GM21737 (cell line): ENCODE measurements at regions not wholly inside any gene's neighbourhood (a gene's known extent, or its start where the extent isn't known, plus 50 kb on each side); places are given as distances from the start of the nearest gene placed in this dataset.

Experiments used
- ATAC-seq: cut with Tn5 transposase; IDR thresholded peaks from one replicate; pipeline ENCODE4 v1.9.1; 2021; ENCODE audit warnings: mild to moderate bottlenecking, moderate library complexity; ENCODE audit not compliant: unreplicated experiment

DNA sequence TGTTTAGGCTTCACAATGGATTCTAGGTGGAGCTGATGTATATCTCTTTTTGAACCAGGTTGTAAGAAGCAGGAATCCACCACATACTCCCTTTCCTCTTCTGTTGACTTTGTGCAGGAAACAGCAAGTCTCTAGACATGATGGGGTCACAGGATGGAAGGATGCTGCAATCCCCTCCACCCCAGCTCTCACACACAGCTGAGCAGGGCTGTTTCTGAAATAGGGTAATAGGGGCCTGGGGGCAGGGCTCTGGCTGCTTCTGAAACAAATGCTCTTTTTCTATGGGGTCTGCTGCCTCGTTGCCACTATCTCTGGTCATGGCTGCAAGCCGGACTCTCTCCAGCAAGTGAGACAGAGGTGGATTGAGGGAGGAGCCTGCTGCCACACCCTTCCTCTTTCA, 148.9 kb downstream of the SOX11 start:
- ATAC-seq, result no peak

DNA sequence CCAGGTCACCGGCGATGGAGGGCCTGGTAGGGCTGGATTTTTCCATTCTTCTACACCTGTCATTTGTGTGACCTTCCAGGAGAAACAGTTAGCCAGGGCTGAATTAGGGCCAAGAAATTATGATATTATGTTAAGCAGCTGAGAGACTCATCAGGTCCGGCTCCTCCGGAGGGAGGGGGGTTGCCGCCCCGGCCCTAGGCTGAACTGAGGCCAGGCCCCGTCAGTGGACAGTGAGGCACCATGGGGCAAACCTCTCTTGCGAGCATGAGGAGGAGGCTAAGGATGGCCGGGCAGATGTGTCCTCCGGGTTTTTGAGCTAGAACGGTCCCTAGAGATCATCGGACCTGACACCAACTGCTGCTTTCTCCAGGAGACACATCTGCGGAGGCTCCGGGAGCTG, 150.1 kb downstream of the SOX11 start:
- ATAC-seq, result no peak

DNA sequence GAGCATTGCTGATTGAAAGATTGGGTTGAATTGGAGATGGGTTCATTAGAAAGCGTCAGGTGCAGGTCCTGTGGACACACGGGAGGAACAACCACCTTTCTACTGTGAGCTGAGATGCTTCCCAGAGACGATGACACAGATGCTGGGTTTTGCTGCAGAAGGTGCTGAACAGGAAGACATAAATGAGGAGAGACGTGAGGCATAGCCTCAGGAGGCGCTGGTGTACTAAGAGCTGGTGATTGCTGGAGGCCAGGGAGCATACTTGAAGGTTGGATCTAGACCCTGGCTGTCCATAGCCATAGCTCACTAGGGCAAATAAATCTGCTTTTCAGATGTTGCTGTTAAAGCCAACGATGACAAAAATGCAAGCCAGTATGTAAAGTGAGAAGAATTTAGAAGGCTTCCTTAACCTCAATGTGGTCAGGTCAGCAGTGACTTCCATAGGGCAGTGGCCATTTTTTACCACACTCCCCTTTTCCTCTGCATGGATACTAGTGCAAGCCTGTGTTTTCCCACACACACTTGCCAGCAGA, 153.7 kb downstream of the SOX11 start:
- no peak for ATAC-seq

DNA sequence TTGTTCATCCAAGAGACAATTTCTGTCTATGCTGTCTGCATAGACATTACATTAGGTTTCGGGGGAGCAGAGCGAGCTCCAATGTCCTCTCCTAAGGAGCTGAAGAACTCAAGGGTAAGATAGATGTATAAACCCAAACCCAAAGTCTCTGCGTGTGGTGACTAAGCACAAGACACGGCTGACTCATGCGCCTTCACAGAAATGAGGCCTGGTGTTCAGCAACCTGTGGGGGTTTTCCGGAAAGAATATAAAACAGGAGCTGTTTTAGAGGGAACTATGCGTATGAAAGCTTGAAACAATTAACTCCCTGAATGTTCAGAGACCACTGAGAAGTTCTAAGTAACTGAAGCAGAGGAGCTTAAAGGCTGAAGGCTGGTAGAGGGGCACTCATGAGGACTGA, 154.7 kb downstream of the SOX11 start:
- no peak for ATAC-seq

DNA sequence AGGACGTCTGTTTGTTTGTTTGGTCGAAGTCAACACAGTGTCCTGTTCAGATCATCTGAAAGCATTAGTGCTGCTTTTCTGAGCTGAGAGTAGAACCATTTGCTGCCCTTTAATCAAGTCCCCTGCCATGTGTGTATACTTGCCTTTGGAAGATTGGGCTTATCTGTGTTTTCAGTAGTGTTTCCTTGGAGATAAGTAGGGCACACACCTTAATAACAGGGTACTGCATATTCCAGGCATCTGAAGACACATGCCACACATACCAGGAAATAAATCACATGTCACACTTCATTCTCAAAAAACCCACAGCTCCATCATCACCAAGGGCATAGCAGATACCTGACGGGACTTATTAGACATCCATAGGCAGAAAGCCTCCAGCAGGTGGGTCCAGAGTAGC, 157.4 kb downstream of the SOX11 start:
- ATAC-seq, result no peak

DNA sequence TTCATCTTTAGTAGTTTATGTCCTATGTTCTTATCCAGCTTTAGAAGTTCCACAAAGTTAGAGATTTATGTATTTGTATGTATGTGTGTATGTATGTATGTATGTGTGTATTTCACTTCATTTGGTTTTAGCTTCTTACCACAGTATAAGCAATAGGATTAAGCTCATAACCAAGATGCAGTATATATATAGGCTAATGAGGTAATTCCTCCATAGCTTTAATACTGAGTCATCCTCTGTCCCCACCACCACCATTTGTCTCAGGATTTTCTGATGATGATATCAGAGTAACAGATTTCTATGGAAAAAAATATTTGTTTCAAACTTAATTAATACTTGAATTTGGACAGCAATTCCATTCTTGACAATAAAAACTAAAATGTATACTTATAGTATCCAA, 159.2 kb downstream of the SOX11 start:
- no peak for ATAC-seq

DNA sequence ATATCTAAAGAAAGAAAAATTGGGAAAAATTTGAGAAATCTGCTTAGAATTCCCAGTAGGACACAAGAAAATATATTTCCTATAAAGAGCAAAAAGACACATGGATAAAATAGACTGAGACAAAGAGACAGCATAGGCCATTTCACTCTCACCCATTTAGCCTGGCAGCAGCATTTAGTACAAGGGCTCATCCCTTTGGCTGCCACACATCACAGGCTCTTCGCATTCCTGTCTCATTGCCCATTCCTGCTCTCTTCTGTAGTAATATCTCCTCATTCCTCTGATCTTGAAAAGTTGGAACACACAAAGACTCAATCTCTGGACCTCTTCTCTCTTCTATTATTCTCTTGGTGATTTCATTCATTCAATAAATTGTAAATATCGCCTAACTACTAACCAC, 162.6 kb downstream of the SOX11 start:
- no peak for ATAC-seq

DNA sequence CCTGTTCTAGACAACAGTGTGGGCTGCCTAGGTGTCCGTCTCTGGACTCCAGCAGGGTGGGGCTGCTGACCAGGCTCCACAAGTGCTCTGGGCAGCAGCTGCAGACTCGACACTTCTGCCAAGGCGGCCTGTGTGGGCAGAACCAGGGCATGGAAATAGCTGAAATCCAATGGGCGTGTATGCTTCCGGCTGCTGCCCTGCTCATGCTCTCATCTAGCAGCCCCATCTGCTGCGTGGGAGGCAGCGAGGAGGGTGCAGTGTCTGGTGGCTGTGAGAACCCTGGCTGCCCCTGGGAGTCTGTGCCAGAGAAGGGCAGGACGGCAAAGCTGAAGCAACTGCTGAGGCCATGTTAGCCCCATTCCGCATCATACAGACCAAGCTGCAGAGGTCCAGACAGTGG, 174.9 kb downstream of the SOX11 start:
- no peak for ATAC-seq

DNA sequence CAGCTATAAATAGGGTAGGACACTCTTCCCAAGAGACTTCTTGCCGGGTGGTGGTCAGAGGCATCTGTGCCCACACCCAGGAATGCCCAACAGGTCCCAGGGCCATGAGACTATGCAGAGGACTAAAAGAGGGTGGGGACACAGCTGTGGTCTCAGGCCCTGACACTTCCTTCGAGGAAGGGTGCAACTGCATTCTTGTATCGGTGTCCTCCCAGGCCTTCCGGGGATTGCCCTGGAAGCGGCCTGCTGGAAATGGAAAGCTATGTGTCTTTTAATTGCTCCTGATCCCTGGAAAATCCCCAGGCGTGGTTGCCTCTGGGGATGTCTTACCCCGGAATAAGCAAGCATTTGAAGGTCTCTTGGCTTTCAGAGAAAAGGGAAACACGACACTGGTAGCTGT, 176.7 kb downstream of the SOX11 start:
- ATAC-seq, result no peak

DNA sequence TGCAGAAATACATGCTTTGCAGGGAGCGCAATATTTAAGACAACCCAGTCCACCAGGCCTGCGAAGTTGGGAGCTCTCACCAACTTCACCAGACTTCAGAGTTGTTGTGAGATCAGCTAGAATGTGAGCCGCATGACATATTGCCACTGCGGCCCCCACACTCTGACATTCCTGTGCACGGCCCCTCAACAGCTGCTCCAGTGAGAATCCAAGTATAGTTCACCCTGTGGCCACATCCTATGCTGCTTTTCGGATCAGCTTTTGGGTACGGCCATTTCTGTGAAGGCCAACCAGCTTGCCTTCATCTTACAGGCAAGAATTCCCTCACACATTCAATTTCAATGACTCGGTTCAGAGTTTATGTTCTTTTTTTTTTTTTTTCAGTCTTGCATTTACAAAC, 177.8 kb downstream of the SOX11 start:
- no peak for ATAC-seq

DNA sequence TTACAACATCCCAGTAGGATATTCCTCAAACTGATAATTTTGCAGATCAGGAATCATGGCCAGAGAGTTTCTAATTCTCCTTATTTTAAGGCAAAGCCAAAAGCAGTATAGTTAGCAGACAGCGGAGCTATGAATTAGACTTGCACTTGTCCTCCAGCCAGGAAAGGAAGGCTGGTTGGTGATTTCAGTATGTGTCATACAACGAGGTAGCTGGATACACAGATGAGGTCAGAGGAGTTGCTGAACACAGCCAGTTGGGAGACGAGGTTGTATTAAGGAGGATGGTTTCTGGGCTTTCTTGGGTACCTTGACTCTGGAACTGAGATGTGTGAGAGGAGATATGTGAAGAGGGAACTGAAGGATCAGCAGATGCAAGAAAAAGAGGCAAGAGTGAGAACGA, 185.2 kb downstream of the SOX11 start:
- ATAC-seq, result no peak

DNA sequence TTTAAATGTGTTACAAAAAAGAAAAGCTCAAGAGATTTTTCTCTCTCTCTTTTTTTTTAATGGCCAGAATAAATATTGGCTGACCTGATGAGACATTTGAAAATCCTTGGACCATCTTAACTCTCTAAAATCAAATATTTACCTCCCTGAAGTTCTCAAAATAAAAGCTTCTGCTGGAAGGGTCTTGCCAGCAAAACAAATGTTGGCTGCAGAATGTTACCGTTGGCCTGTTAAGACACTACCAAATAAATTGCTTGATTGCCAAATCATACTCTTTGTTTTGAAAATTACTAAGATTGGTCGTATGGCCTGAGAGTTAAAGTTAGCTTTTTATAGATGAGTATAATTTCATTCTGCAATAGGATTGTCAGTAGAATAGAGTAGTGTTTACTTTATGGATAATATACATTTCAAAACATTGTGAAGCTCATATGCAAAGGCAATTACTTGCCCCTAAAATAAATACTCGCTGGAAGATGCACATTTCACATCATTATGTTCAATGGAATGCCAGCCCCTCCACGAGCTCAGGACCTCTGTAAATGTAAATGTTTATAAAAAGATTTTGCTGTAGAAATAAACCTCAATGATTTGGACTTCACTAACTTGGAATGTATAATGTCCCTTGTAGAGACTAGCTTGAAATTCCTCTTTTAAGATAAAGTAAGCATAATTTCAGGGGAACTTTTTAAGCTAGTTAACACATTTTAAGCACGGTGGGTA, 193.4 kb downstream of the SOX11 start:
- ATAC-seq, result no peak

DNA sequence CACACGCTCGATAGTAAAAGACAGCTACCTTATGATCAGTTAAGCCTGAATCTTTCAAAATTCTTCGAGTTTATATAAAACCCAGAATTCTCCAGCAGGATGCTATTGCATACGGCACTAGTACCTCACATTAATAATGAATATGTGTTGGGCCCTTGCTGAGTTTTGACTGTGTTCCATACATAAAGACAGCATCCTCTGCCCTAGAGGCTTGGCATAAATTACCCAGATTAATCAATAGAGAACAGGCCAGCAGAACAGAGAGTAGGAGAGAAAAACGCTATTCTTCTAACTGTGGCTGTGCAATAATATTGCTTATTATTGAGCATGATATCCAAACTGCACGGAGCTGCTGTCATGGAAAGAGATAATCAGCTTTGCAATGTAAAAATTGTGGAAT, 194.3 kb downstream of the SOX11 start:
- ATAC-seq, result no peak

DNA sequence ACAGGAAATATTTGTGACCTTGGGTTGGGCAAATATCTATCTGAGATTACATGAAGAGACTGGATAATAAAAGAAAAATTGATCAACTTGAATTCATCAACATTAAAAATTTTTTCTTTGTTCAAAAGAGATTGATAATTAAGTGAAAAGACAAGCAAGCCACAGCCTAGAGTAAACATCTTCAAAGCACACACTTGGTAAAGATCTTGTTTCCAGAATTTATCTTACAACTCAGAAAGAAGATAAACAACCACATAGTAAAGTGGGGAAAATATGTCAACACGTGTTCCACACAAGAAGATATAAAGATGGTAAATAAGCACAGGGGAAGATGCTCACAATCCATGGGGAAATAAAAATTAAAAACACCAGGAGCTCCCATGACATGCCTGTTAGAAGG, 195.9 kb downstream of the SOX11 start:
- ATAC-seq, result no peak

DNA sequence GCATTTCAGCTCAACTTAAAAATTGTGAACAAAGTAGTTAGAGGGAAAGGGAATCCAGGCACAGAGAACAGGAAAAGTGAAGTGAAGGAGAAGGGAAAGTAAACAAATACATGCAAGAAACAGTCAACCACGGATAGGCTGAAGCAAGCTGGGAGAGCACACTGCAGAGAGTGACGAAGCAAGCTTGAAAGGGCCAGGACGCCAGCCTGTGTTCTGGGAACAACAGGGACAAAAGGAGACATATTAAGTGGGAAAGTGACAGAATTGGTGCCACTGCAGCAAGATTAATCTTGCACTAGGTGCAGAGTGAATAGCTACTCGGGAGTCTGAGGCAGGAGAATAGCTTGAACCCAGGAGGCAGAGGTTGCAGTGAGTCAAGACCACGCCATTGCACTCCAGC, 197.3 kb downstream of the SOX11 start:
- ATAC-seq, result no peak

DNA sequence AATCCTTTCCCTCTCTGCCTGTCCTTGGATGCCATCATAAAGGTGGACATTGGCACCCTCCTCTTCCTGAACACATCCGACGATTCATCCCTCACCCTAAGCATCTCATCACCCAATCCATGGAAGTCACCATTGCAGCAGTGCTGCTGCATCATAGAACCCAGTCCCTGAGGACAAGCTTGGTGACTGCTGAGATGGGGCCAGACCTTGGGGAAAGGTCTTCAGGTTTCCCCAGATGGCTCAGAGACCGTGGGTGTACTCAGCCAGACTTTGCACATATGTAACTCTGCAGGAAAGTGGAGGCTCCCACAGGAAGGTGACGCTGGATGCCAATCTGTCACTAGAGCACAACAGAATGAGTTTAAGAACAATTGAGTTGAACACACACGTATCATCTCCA, 202.2 kb downstream of the SOX11 start:
- ATAC-seq, result no peak

DNA sequence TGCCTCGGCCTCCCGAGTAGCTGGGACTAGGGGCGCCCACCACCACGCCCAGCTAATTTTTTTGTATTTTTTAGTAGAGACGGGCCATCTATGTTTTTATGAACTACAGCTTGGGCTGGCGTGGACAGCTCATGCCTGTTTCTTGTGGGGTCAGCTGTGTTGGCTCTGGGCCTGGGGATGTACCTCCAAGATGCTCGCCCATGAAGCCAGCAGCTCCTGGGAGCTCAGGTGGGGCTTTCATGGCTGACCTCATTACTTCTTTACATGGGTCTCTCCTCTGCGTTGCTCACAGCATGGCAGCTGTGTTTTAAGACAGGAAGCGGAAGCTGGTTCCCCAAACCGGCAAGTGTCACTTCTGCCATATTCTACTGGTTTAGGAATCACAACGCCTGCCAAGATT, 203.1 kb downstream of the SOX11 start:
- no peak for ATAC-seq

DNA sequence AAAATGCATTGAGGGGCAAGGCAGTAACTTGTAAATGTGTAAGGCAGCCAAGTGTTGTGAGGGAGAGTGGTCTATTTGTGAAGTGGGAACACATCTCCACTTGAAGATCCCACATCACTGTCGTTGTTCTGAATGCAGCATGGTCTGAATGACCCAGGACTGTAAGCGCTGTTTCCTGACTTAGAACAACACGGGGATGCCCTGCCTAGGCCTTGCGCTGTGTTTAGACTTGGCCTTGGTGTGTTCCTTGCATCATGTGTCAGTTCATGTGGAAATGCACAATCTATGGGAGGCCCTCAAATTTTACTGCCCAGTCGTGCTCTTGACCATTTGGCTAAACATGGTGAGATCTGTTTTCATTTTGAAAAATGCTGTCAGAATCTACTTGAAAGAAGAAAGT, 205.1 kb downstream of the SOX11 start:
- ATAC-seq, result no peak

DNA sequence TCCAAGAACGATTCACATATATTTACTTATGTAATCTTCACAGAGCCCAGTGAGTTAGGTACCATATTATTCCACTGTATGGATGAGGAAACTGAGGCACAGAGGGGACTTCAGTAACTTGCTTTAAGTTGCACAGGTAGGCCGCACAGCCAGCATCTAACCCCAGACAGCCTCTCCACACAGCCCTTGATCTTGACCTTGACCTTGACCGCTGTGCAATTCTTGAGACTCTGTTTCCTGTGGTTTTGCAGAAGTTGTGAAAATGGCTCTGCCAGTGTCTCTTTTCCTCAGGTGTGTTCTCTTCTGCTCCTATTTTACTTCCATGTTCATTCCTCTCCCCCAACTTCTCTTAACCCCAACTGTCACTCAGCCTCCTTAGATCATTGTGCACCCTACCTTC, 206.5 kb downstream of the SOX11 start:
- no peak for ATAC-seq

DNA sequence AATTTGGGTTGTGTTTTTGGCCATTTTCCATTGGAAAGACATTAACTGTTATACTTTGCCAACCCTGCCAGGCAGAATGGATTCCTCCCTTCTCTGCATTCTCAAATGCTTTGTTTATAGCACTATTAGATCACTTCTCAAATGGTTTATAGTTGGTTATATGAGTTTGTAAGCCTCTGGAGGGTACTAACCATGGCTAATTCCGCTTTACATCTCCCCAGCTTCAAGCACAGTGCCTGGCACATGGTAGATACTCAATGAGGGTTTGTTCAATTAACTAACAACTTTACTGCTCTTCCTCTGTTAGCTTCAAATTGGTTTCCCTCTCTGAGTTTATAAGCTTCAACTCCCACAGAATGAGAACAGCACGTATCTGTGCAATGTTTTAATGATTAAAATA, 213.5 kb downstream of the SOX11 start:
- no peak for ATAC-seq

DNA sequence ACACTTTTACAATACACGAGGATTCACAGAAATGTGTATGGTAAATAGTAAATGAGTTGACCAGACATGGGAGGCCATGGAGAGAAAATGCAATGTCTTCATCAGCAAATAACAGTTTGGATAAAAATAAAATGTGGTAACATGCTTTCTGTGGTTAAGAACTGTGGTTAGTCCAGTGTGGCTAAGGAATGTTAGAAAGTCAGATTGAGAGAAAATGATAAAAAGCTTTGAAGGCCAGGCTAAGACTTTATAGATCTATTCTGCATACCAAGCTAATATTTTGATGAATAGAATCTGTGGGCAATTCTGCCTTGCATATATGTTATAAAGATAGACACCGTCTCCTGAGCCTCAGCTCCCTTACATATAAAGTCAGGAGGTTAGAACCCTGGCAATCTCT, 215.9 kb downstream of the SOX11 start:
- no peak for ATAC-seq

DNA sequence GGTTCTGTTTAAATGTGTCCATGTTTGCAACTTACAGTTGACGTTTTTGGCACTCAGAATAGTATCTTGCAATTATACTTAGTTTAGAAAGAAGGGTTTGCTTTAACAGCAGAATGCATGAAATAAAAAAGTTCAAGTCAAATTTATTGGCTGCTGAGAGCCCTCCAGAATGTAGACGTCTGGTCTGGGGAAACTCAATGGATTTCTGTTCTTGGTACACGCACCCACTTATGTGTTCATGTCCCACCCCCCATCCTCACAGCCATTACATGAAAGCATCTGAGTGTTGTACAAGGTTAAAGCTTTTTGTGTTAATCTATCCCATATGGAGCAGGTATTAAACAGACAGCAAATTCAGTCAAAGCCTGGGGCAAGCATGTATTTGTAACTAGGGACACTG, 219.5 kb downstream of the SOX11 start:
- ATAC-seq, result no peak

DNA sequence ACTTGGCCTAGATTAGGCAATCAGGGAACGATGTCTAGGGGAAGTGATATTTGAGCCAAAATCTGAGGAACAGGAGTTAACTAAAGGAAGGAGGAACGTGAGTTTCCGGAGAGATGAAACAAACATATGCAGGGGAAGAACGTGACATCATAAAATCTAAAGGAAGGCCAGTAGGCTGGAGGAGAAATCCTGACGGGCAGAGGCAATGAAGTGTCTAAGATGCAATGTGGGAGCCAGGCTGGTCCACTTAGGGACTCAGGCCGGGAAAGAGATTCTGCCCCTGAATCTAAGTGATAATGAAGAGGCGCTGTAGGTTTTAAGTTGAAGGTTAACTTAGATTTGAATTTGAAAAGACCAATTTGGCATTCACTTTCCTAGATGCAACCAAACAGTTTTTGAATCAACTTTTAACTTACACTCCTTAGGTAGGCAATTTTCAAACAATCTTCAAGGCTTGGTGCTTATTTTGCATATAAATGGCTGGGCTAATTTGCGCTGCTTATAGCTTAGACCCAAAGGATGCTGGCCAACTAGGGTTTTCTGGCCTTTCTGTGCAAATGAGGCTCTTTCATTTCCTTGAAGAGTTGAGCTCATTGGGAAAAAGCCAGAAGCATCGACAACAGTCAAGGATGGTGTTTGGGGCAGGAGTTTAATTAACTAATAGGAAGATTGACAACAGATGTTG, 221.7 kb downstream of the SOX11 start:
- ATAC-seq, result no peak
